GM21447 (cell line): ENCODE measurements at regions not wholly inside any gene's neighbourhood (a gene's known extent, or its start where the extent isn't known, plus 50 kb on each side); places are given as distances from the start of the nearest gene placed in this dataset.

Experiments
- ATAC-seq: cut with Tn5 transposase; IDR thresholded peaks from one replicate; pipeline ENCODE4 v1.9.1; 2021; ENCODE audit not compliant: unreplicated experiment

DNA sequence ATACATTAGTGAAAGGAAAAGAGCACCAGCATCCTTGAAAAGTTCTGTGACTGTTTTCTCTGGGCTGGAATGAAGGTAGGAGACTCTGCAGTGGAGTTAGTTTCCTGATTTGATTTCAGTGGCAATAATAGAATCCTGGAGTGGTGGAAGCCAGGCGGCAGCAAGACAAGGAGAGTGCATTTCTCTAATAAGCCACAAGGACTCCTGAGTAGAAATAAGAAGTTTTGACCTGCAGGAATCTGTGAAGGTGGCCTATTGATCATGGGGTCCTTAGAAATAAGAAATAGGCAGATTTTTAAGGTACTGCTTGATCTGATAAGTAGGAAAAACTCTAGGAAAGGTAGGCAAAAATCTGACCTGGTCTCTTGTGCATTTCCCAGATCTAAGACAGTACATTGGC lies 68.4 kb upstream of the ELOVL5 start:
- ATAC-seq = no peak

DNA sequence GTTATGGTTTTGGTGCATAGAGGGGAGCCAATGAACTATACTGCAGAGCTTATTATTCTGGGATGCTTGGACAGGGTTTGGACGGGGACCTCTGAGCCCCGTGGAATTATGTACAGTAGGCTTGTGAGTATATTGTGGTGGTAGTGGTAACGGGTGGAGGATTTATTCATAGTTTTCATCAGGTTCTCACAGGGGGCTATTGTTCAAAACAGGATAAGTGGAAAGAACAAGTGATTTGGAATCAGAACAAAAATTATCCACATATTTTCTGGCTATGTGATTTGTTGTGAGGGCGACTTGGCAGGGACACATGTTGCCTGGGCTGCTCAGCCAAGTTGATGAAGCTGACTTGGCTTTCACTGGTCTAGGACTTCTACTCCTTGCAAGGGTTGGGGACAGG lies 64.6 kb upstream of the ELOVL5 start:
- ATAC-seq = no peak

DNA sequence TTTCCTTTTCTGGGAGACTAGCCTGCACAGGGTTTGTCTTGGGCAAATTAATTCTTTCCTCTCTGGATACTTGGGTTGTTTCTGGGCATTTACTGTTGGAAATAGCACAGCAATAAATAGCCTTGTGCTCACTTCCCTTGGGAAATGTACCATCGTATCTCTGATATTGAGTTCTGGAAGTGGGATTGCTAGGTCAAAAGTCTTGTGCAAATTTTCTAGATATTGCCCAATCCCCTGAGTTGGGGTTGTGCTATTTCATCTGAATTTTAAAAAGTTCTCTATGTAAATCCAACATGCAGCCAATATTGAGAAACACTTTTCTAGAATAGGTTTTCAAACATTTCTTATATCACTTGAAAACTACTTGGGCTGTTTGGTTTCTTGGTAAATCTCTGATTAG lies 64.0 kb upstream of the ELOVL5 start:
- ATAC-seq = no peak

DNA sequence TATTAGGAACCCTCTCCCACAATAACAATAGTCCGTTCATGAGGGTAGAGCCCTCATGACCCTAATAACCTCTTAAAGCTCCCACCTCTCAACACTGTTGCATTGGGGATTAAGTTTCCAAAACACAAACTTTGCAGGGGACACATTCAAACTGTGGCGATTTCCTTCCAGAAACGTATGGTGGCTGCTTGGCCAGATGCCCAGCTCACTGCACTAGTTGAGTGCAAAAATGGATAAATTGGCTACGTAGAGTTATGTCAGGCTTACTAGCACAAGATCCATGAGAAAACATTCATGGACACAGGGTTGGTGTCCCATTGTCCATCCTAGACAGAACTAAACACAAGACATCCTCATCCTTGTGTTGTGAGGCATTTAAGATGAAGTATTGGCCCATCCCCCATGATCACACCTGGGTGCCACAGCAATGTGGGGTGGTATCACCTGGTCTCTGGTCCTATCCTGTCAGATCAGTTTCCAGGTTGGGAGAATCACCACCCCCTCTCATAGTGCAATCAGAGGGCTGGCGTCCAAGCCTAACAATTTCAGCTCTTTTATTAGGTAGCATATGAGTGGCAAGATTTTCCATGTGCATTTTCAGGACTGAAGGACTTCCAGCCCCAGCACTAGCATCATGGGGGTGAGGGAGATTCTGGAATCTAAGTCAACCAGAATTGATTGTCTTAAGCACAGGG lies 63.4 kb upstream of the ELOVL5 start:
- no peak for ATAC-seq

DNA sequence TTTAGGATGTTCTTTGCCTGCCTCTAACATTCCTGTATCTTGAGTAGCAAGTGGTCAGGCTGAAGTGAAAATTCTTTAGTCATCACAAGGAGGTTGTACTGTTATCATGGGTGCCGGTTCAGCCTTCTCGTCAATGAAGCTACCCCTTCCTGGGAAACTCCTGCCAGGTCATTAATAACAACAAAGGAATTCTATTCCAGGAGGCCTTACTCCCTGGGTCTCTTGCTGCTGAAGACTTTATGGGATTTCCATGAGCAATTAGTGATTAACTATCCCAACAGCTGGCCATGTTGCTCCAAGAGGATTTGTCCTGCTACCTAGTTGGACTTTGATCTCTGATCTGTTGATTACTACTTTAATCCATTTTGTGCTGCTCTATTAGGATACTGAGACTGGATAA lies 62.7 kb upstream of the ELOVL5 start:
- ATAC-seq = no peak

DNA sequence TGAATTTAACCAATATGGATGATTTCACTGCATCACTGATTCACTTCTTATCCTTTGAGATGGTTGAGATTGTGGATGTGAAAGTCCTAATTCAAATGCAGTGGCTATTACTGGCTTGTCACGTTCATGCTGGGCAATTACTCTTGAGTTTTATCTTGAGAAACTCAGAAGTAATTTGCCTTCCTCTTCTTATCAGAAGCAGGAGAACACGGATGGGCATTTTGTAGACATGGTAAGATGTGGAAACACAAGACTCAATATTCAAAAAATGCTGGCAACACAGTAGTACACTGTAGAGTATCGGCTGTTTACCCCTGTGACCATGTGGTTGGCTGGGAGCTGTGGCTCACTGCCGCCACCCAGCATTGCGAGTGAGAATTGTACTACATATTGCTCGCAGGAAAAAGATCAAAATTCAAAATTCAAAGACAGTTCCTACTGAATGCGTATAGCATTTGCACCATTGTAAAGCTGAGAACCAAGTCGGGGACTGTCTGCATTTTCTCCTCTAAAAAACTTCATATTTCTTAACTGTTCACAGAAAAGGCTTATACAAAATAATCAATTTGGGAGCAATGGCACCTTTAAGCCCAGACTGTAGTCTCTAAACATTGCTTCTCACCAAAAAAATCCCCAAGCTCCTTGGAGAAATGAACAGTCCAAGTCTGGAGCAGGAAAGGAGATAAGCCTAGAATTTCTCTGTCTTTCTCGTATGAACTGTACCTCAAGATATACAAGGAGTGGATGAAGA lies 61.9 kb upstream of the ELOVL5 start:
- ATAC-seq = peak; percentile 95

DNA sequence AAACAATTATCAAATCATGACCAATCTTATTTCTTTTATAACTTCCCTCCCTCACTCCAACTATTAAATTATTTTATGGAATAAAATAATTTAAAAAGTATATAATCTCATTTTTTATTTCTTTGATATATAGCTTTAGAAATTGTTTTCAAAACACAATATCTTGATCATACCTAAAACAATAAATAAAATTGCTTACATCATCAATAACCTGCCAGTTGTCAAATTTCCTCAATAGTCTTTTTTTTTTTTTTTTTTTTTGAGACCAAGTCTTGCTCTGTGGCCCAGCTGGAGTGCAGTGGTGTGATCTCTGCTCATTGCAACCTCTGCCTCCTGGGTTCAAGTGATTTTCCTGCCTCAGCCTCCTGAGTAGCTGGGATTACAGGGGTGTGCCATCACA lies 60.1 kb upstream of the ELOVL5 start:
- no peak for ATAC-seq

DNA sequence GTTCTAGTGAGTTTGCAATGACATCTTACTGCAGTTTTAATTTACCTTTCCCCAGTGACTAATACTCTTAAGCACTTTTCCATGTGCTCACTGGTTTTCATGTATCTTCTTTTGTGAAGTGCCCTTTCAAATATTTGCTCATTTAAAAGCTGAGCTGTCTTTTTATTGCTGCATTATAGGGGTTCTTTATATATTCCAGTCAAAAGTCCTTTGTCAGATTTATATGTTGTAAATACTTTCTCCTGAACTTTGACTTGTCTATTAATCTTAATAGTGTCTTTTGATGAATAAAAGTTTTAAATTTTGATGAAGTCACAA lies 50.2 kb upstream of the ELOVL5 start:
- no peak for ATAC-seq

DNA sequence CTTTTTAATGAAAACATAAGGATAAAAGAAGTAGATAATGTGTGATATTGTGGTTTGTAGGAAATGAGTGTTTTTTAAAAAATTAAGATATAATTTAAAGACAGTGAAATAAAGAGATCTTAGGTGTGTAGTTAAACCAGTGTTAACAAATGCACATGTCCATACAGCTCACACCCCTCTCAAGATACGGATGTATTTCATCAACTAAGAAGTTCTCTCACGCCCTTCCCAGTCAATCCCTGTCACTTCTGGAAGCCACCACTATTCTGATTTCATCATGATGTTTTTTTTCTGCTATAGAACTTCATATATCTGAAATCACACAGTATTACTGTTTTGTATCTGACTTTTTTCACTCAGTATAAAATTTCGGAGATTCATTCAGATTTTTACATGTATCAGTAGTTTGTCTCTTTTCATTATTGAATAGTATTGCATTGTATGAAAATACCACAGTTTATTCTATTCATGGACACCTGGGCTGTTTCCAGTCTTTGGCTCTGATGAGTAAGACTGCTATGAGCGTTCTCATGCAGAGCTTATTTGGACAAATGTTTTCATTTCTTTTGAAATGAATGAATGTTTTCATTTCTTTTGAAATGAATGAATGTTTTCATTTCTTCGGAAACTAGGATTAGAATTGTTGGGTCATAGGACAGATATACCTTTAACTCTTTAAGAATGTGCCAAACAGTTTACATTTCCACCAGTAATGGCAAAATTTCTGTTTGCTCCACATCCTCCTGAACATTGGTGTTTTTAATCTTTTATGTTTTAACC lies 49.7 kb upstream of the ELOVL5 start:
- ATAC-seq = no peak
